ENCODE measurements at regions not wholly inside any gene's neighbourhood (a gene's known extent, or its start where the extent isn't known, plus 50 kb on each side); places are given as distances from the start of the nearest gene placed in this dataset.

GRCh38 chr13:44718467-44718866, 142.3 kb upstream of the TSC22D1 start:
- DNase-seq (no peak), ATAC-seq (no peak)
- no peak for TF ChIP-seq POLR2A (IDR thresholded peaks at IDR 0.05)
- TF ChIP-seq, protein P1, sequence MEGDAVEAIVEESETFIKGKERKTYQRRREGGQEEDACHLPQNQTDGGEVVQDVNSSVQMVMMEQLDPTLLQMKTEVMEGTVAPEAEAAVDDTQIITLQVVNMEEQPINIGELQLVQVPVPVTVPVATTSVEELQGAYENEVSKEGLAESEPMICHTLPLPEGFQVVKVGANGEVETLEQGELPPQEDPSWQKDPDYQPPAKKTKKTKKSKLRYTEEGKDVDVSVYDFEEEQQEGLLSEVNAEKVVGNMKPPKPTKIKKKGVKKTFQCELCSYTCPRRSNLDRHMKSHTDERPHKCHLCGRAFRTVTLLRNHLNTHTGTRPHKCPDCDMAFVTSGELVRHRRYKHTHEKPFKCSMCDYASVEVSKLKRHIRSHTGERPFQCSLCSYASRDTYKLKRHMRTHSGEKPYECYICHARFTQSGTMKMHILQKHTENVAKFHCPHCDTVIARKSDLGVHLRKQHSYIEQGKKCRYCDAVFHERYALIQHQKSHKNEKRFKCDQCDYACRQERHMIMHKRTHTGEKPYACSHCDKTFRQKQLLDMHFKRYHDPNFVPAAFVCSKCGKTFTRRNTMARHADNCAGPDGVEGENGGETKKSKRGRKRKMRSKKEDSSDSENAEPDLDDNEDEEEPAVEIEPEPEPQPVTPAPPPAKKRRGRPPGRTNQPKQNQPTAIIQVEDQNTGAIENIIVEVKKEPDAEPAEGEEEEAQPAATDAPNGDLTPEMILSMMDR (IDR thresholded peaks at IDR 0.05 in 4 of 5, conservative IDR thresholded peaks at IDR 0.05 in 1 of 5): no peak
- H3K9me3 ChIP-seq: no peaks in the 10 kb centered on the region
- intact Hi-C loops (cut with DNase I; ENCODE audit: low total_unique reads) (no loop called here), in situ Hi-C loops (cut with MboI; ENCODE audit: low sequenced_read_pairs in 4 of 4) (no loop called here)
- H3K27ac ChIP-seq: peak overlapping the region in 2 of 4 donors; percentile 70 to 80
- no peaks in the 10 kb centered on the region for H3K27me3 ChIP-seq
- H3K4me1 ChIP-seq: peaks cover 26 to 34% of the 10 kb centered on the region in 2 donors
- no peaks in the 10 kb centered on the region for H3K36me3 ChIP-seq
- H3K4me3 ChIP-seq: no peak overlapping the region

- no peak overlapping the region for H3K4me3 ChIP-seq
- TF ChIP-seq, protein P1 (IDR thresholded peaks at IDR 0.05 in 4 of 5, conservative IDR thresholded peaks at IDR 0.05 in 1 of 5): no peak
- TF ChIP-seq POLR2A (IDR thresholded peaks at IDR 0.05): no peak
- peaks cover 23 to 26% of the 10 kb centered on the region in 2 donors for H3K4me1 ChIP-seq
- H3K9me3 ChIP-seq: no peaks in the 10 kb centered on the region
- H3K27ac ChIP-seq: peak overlapping the region; percentile 31 to 63 (median 50)
- H3K36me3 ChIP-seq: no peaks in the 10 kb centered on the region
- peak; percentile 49 to 82 for ATAC-seq
- DNase-seq: peak; percentile 26 to 49
- in situ Hi-C loops (cut with MboI; ENCODE audit: low sequenced_read_pairs in 4 of 4): no loop called here
- H3K27me3 ChIP-seq: no peaks in the 10 kb centered on the region
- intact Hi-C loops (cut with DNase I; ENCODE audit: low total_unique reads): no loop called here
Measured at GRCh38 chr13:44715287-44716230, 139.4 kb upstream of the TSC22D1 start.

DNA sequence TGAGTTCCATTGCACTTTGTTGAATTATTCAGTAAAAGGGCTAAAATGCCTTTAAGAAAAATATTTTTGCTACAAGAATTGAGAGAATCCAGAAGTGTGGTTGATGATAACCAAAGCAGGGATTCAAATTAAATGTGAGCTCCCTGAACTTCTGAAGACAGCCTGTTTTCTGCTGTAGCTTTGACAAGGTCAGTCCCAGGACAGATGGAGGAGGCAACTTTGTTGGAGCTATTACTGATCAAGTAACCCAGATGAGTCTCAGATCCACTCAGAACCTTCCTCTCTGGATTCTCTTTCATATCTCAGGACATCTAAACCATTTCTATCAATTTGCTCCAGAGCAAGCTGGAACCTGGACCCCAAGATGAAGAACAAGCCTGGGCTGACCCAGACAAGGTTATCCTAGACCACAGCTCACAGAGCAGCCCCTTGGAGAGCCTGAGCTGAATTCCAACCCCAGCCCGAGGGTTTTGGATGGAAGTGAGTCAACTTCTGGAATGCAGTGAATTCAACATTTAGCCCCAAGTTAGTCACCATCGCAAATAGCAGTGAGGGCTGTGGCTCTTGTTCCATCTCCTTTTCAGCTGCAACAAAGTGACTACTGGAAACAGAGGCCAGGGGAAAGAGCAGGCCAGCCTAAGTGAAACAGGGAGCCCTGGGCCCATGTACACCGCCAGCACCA, 137.8 kb upstream of the TSC22D1 start:
- Histone ChIP-seq H3K4me1 (peaks cover 13 to 19% of the 10 kb centered on the region in 2 donors), H3K4me3 (no peak overlapping the region), H3K27ac (peak overlapping the region in 1 of 4 donors; percentile 49), H3K27me3 (no peaks in the 10 kb centered on the region), H3K9me3 (no peaks in the 10 kb centered on the region), H3K36me3 (no peaks in the 10 kb centered on the region)
- no peak for TF ChIP-seq POLR2A (IDR thresholded peaks at IDR 0.05)
- TF ChIP-seq, protein P1 (IDR thresholded peaks at IDR 0.05 in 4 of 5, conservative IDR thresholded peaks at IDR 0.05 in 1 of 5): no peak
- intact Hi-C loops (cut with DNase I; ENCODE audit: low total_unique reads): no loop called here
- in situ Hi-C loops (cut with MboI; ENCODE audit: low sequenced_read_pairs in 4 of 4): no loop called here
- no peak for DNase-seq
- peak in 1 of 2 donors; percentile 26 for ATAC-seq

DNA sequence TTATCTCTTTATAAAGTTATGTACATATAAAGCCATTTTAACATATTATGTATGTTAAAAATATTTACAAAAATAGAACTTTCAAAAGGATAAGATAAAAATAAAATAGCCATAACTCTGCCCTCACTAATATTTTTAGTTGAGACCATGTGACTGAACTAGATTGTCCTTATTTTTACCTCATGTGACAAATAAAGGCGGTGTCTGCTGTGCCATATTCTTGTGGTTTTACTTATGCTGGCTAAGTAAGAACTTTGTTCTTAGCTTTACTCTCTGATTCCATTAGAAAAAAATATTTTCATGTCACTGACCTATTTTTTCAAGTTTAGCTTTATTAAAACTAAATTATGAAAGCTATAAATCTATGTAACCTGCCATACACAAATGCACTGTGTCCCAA, 135.6 kb upstream of the TSC22D1 start:
- H3K9me3 ChIP-seq: no peaks in the 10 kb centered on the region
- H3K27me3 ChIP-seq: no peaks in the 10 kb centered on the region
- in situ Hi-C loops (cut with MboI; ENCODE audit: low sequenced_read_pairs in 4 of 4) (no loop called here), intact Hi-C loops (cut with DNase I; ENCODE audit: low total_unique reads) (no loop called here)
- DNase-seq: no peak
- ATAC-seq: no peak
- no peak overlapping the region for H3K4me3 ChIP-seq
- H3K4me1 ChIP-seq: peaks cover 13 to 19% of the 10 kb centered on the region in 2 donors
- TF ChIP-seq POLR2A (IDR thresholded peaks at IDR 0.05): no peak
- TF ChIP-seq, protein P1 (IDR thresholded peaks at IDR 0.05 in 4 of 5, conservative IDR thresholded peaks at IDR 0.05 in 1 of 5): no peak
- H3K36me3 ChIP-seq: no peaks in the 10 kb centered on the region
- no peak overlapping the region for H3K27ac ChIP-seq
